ENCODE measurements at regions not wholly inside any gene's neighbourhood (a gene's known extent, or its start where the extent isn't known, plus 50 kb on each side); places are given as distances from the start of the nearest gene placed in this dataset.

GRCh38 chr2:83572400-83572799 lies 886.7 kb downstream of the SUCLG1 start:
- Histone ChIP-seq H3K4me3 (replicated peaks; ENCODE audit: low read depth, low read length) (no peak overlapping the region), H3K27me3 (replicated peaks; ENCODE audit: control insufficient read depth, insufficient read depth, low read length) (no peaks in the 10 kb centered on the region), H3K36me3 (ENCODE audit: control insufficient read depth, insufficient read depth, low read length) (no peaks in the 10 kb centered on the region)
- TF ChIP-seq CTCF (IDR thresholded peaks at IDR 0.05; ENCODE audit: insufficient read depth, low read length, poor library complexity, severe bottlenecking), result no peak
- DNase-seq (ENCODE audit: extremely low read depth, insufficient read length), result no peak

DNA sequence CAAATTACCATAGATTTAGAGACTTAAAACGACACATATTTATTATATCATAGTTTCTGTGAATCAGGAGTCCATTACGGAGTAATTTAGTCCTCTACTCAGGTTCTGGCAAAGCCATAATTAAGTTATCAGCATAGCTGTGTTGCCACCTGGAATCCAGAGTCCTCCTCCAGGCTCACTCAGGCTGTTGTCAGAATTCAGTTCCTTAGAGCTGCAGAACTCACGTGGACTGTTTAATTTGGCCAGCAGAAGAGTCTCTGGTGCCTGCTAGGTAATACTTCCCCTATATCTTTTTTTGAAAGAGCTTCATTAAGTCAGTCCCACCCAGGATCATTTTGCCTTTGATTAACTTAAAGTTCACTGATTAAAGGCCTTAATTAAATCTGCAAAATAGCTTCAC lies 891.5 kb downstream of the SUCLG1 start:
- no peak for TF ChIP-seq CTCF (IDR thresholded peaks at IDR 0.05; ENCODE audit: insufficient read depth, low read length, poor library complexity, severe bottlenecking)
- Histone ChIP-seq H3K4me3 (replicated peaks; ENCODE audit: low read depth, low read length) (no peak overlapping the region), H3K27me3 (replicated peaks; ENCODE audit: control insufficient read depth, insufficient read depth, low read length) (no peaks in the 10 kb centered on the region), H3K36me3 (ENCODE audit: control insufficient read depth, insufficient read depth, low read length) (no peaks in the 10 kb centered on the region)
- DNase-seq (ENCODE audit: extremely low read depth, insufficient read length), result no peak

DNA sequence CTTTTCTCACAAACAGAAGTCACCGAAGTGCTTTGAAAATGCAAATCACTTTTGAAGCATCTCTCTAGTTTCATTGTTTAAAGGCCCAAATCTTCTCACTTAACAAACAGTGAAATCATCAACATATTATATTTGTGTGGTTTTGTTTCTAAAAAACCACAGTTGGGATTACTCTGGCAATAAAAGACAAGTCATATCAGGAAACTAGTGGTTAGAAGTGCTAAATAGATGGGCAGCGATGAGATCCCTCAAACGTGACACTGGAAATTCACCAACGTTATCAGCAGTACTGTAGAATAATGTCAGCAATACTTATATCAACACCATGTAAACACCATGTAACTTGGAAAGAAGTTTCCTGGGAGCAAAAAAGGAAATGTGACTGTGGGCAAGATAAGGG lies 893.5 kb downstream of the SUCLG1 start:
- no peak overlapping the region for H3K4me3 ChIP-seq (replicated peaks; ENCODE audit: low read depth, low read length)
- no peak for TF ChIP-seq CTCF (IDR thresholded peaks at IDR 0.05; ENCODE audit: insufficient read depth, low read length, poor library complexity, severe bottlenecking)
- H3K27me3 ChIP-seq (replicated peaks; ENCODE audit: control insufficient read depth, insufficient read depth, low read length), result no peaks in the 10 kb centered on the region
- no peaks in the 10 kb centered on the region for H3K36me3 ChIP-seq (ENCODE audit: control insufficient read depth, insufficient read depth, low read length)
- DNase-seq (ENCODE audit: extremely low read depth, insufficient read length), result no peak

DNA sequence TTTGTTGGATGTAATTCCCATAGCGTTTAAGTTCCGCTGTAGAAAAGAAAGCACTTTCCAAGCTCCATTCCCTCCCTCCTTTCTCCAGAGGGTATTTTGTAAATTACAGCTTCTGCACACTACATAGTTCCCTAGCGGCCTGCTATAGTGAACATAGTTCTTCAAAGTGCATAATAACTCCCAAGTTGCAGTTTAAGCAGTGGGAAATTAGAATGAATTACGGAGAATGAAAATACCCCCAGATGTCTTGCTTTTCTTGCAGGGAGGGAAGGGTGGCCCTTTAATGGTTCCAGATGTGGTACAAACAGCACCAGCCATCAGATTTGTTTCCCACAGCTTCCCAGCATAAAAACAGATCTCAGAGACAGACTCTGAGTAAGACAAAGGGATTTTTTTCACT lies 893.9 kb downstream of the SUCLG1 start:
- DNase-seq (ENCODE audit: extremely low read depth, insufficient read length), result no peak
- no peak for TF ChIP-seq CTCF (IDR thresholded peaks at IDR 0.05; ENCODE audit: insufficient read depth, low read length, poor library complexity, severe bottlenecking)
- Histone ChIP-seq H3K36me3 (ENCODE audit: control insufficient read depth, insufficient read depth, low read length) (no peaks in the 10 kb centered on the region), H3K4me3 (replicated peaks; ENCODE audit: low read depth, low read length) (no peak overlapping the region), H3K27me3 (replicated peaks; ENCODE audit: control insufficient read depth, insufficient read depth, low read length) (no peaks in the 10 kb centered on the region)

GRCh38 chr2:83561592-83561991 lies 897.5 kb downstream of the SUCLG1 start:
- no peak for TF ChIP-seq CTCF (IDR thresholded peaks at IDR 0.05; ENCODE audit: insufficient read depth, low read length, poor library complexity, severe bottlenecking)
- DNase-seq (ENCODE audit: extremely low read depth, insufficient read length), result no peak
- Histone ChIP-seq H3K4me3 (replicated peaks; ENCODE audit: low read depth, low read length) (no peak overlapping the region), H3K27me3 (replicated peaks; ENCODE audit: control insufficient read depth, insufficient read depth, low read length) (no peaks in the 10 kb centered on the region), H3K36me3 (ENCODE audit: control insufficient read depth, insufficient read depth, low read length) (no peaks in the 10 kb centered on the region)

- TF ChIP-seq CTCF (IDR thresholded peaks at IDR 0.05; ENCODE audit: insufficient read depth, low read length, poor library complexity, severe bottlenecking), result no peak
- no peaks in the 10 kb centered on the region for H3K27me3 ChIP-seq (replicated peaks; ENCODE audit: control insufficient read depth, insufficient read depth, low read length)
- DNase-seq (ENCODE audit: extremely low read depth, insufficient read length), result no peak
- H3K36me3 ChIP-seq (ENCODE audit: control insufficient read depth, insufficient read depth, low read length), result no peaks in the 10 kb centered on the region
- no peak overlapping the region for H3K4me3 ChIP-seq (replicated peaks; ENCODE audit: low read depth, low read length)
These were observed 922.5 kb downstream of the SUCLG1 start for GRCh38 chr2:83536556-83536955.
